ENCODE measurements at regions not wholly inside any gene's neighbourhood (a gene's known extent, or its start where the extent isn't known, plus 50 kb on each side); places are given as distances from the start of the nearest gene placed in this dataset.
A peak's percentile ranks its signal among the peaks of the same experiment; 100 is the strongest.

- TF ChIP-seq ISL1 (CRISPR knock-in tag; IDR thresholded peaks at IDR 0.05) (peak; percentile 50), SNAI2 (CRISPR knock-in tag; IDR thresholded peaks at IDR 0.05) (no peak), PPARA (CRISPR knock-in tag; IDR thresholded peaks at IDR 0.05; ENCODE audit: borderline replicate concordance) (no peak)
- ATAC-seq: no peak
Measured at GRCh38 chr11:95512682-95513081, 276.9 kb downstream of the FAM76B start.

DNA sequence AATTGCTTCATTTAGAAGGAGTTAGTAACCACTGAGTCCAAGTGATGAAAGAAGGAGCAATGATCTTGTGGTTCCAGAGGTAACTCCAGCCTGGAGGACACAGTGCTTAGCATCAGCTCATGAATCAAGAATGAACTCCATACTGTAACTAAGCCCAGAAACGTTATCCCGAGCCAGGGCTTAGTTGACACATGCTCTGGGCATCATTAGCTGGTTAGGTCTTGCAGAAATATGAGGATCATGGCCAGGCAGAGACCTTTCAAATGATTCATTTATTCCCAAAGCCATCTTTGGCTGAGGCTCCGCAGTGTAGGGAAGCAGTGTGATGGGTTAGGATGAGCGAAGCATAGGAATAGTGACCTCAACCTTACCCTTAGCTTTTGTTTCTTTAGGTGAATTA, 277.4 kb downstream of the FAM76B start:
- no peak for ATAC-seq
- no peak for TF ChIP-seq ESRRG (CRISPR knock-in tag; IDR thresholded peaks at IDR 0.05)
- no peak for TF ChIP-seq RARB (CRISPR knock-in tag; IDR thresholded peaks at IDR 0.05)
- TF ChIP-seq, protein P1, sequence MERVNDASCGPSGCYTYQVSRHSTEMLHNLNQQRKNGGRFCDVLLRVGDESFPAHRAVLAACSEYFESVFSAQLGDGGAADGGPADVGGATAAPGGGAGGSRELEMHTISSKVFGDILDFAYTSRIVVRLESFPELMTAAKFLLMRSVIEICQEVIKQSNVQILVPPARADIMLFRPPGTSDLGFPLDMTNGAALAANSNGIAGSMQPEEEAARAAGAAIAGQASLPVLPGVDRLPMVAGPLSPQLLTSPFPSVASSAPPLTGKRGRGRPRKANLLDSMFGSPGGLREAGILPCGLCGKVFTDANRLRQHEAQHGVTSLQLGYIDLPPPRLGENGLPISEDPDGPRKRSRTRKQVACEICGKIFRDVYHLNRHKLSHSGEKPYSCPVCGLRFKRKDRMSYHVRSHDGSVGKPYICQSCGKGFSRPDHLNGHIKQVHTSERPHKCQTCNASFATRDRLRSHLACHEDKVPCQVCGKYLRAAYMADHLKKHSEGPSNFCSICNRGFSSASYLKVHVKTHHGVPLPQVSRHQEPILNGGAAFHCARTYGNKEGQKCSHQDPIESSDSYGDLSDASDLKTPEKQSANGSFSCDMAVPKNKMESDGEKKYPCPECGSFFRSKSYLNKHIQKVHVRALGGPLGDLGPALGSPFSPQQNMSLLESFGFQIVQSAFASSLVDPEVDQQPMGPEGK (CRISPR knock-in tag; IDR thresholded peaks at IDR 0.05; ENCODE audit: borderline replicate concordance): no peak
- no peak for TF ChIP-seq TOX (CRISPR knock-in tag; IDR thresholded peaks at IDR 0.05; ENCODE audit: borderline replicate concordance)
- TF ChIP-seq ARNTL (CRISPR knock-in tag; IDR thresholded peaks at IDR 0.05; ENCODE audit: borderline replicate concordance, low read depth): no peak
- no peak for TF ChIP-seq ZNF8 (CRISPR knock-in tag; IDR thresholded peaks at IDR 0.05)
- no peak for TF ChIP-seq TSHZ2 (CRISPR knock-in tag; IDR thresholded peaks at IDR 0.05)
- no peak for TF ChIP-seq GLIS3 (CRISPR knock-in tag; IDR thresholded peaks at IDR 0.05)

DNA sequence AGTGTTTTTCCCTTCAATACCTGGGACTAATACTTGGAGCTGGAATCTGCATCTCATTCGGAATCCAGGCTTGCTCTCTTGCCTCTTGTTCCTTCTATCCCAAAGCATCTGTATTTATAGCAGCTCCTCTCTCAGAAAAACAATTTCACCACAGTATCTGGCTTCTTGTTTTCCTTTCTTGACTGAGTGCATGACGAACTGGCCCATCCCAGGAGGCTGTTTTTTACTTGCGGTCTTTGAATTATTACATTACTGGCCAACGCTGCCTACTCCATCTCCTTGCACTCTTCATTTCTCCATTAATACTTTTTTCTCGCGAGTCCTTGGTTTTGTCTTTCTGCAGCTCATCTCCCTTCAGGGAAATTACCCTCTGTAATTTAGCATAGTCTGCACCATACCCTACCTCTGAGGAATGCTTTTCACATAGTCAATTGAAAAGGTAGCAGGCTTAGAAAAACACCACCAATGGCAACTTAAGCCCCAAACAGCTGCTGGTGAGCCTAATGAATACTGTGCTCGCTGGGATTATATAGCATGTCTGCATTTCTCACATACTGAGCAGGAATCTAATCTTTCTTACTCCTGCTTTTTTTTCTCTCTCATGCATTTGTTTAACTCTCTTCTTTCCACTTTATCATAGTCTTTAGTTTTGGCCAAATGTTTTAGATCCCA, 277.4 kb upstream of the SESN3 start:
- no peak for ATAC-seq
- no peak for TF ChIP-seq ZNF70 (CRISPR knock-in tag; IDR thresholded peaks at IDR 0.05)
- TF ChIP-seq ESRRG (CRISPR knock-in tag; IDR thresholded peaks at IDR 0.05): no peak
- TF ChIP-seq GLIS3 (CRISPR knock-in tag; IDR thresholded peaks at IDR 0.05): no peak
- no peak for TF ChIP-seq TCF4 (CRISPR knock-in tag; IDR thresholded peaks at IDR 0.05; ENCODE audit: borderline replicate concordance)
- TF ChIP-seq SNAI2 (CRISPR knock-in tag; IDR thresholded peaks at IDR 0.05): no peak
- TF ChIP-seq, protein P1 (CRISPR knock-in tag; IDR thresholded peaks at IDR 0.05; ENCODE audit: borderline replicate concordance): no peak
- no peak for TF ChIP-seq BACH2 (CRISPR knock-in tag; IDR thresholded peaks at IDR 0.05; ENCODE audit: borderline replicate concordance)
- no peak for TF ChIP-seq TSHZ2 (CRISPR knock-in tag; IDR thresholded peaks at IDR 0.05)
- TF ChIP-seq CSRNP3 (CRISPR knock-in tag; IDR thresholded peaks at IDR 0.05): no peak
- no peak for TF ChIP-seq TOX (CRISPR knock-in tag; IDR thresholded peaks at IDR 0.05; ENCODE audit: borderline replicate concordance)
- no peak for TF ChIP-seq ZNF565 (CRISPR knock-in tag; conservative IDR thresholded peaks at IDR 0.05; ENCODE audit: low read depth)
- TF ChIP-seq ZFP30 (CRISPR knock-in tag; IDR thresholded peaks at IDR 0.05): no peak
- TF ChIP-seq ZNF8 (CRISPR knock-in tag; IDR thresholded peaks at IDR 0.05): no peak
- TF ChIP-seq, protein P2, sequence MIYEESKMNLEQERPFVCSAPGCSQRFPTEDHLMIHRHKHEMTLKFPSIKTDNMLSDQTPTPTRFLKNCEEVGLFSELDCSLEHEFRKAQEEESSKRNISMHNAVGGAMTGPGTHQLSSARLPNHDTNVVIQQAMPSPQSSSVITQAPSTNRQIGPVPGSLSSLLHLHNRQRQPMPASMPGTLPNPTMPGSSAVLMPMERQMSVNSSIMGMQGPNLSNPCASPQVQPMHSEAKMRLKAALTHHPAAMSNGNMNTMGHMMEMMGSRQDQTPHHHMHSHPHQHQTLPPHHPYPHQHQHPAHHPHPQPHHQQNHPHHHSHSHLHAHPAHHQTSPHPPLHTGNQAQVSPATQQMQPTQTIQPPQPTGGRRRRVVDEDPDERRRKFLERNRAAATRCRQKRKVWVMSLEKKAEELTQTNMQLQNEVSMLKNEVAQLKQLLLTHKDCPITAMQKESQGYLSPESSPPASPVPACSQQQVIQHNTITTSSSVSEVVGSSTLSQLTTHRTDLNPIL (CRISPR knock-in tag; IDR thresholded peaks at IDR 0.05; ENCODE audit: low read depth): no peak
- no peak for TF ChIP-seq ISL1 (CRISPR knock-in tag; IDR thresholded peaks at IDR 0.05)
- no peak for TF ChIP-seq CSDC2 (CRISPR knock-in tag; IDR thresholded peaks at IDR 0.05)
- TF ChIP-seq PPARA (CRISPR knock-in tag; IDR thresholded peaks at IDR 0.05; ENCODE audit: borderline replicate concordance): no peak
- TF ChIP-seq RARB (CRISPR knock-in tag; IDR thresholded peaks at IDR 0.05): no peak

Measured in SK-N-SH treated with all-trans-retinoic acid at 6 μM for 48 hours (cell line).